Esophagus squamous epithelium (tissue), 4 donors: ENCODE measurements at regions not wholly inside any gene's neighbourhood (a gene's known extent, or its start where the extent isn't known, plus 50 kb on each side); places are given as distances from the start of the nearest gene placed in this dataset.

Experiments
- CTCF ChIP-seq, 6 experiments: fragments of 450-650 bp in 4 of 6; fragments of 200-600 bp in 2 of 6; sonication (generic) in 2 of 6; IDR thresholded peaks; one replicate each; pipeline ENCODE4 v1.5.1; 2016 to 2019; ENCODE audit warnings: antibody characterized with exemption in 6 of 6, mild to moderate bottlenecking in 4 of 6, moderate library complexity in 4 of 6
- POLR2A ChIP-seq, 4 donors: fragments of 450-650 bp; IDR thresholded peaks; one replicate each; pipeline ENCODE4 v1.6.1; 2017; ENCODE audit warnings: antibody characterized with exemption in 4 of 4, mild to moderate bottlenecking in 4 of 4, moderate library complexity in 3 of 4

GRCh38 chr15:97082830-97083229 lies 752.3 kb downstream of the NR2F2 start:
- TF ChIP-seq CTCF (IDR thresholded peaks at IDR 0.05) (no peak), POLR2A (IDR thresholded peaks at IDR 0.05) (no peak)
